HepG2 (cell line): ENCODE measurements at regions not wholly inside any gene's neighbourhood (a gene's known extent, or its start where the extent isn't known, plus 50 kb on each side); places are given as distances from the start of the nearest gene placed in this dataset.

ENCODE experiments used
- ATRX ChIP-seq: sonication (generic); formaldehyde crosslinking; IDR thresholded peaks from 2 replicates; pipeline ENCODE4 v1.4.0; 2020; ENCODE audit warnings: missing genetic modification reagents, borderline replicate concordance
- CTCF ChIP-seq: sonication (generic); formaldehyde crosslinking; IDR thresholded peaks from 2 replicates; pipeline ENCODE4 v1.5.0; 2020; ENCODE audit warnings: mild to moderate bottlenecking, missing genetic modification reagents, moderate library complexity
- ETS1 ChIP-seq: sonication (generic); formaldehyde crosslinking; IDR thresholded peaks from 2 replicates; pipeline ENCODE4 v1.4.0; 2020; ENCODE audit warnings: missing genetic modification reagents
- ZNF274 ChIP-seq: sonication (generic); formaldehyde crosslinking; IDR thresholded peaks from 2 replicates; pipeline ENCODE4 v1.5.1; 2020; ENCODE audit warnings: mild to moderate bottlenecking, missing genetic modification reagents

GRCh38 chr10:36073796-36074345 lies 431.8 kb upstream of the FZD8 start:
- TF ChIP-seq ATRX (CRISPR knock-in tag) (no peak), ETS1 (no peak), ZNF274 (CRISPR knock-in tag) (no peak), CTCF (CRISPR knock-in tag) (no peak)
